Loucy (cell line): ENCODE measurements at regions not wholly inside any gene's neighbourhood (a gene's known extent, or its start where the extent isn't known, plus 50 kb on each side); places are given as distances from the start of the nearest gene placed in this dataset.

Experiments used
- H2AFZ ChIP-seq: fragments of 200-600 bp; sonication (generic); 2 replicates; pipeline ENCODE4 v1.6.0; 2016; ENCODE audit warnings: antibody characterized with exemption, mild to moderate bottlenecking, low read length, moderate library complexity
- H3F3A ChIP-seq: fragments of 200-600 bp; 2 replicates; pipeline ENCODE4 v1.6.0; 2016; ENCODE audit warnings: antibody characterized with exemption, low read depth, mild to moderate bottlenecking
- H3K27me3 ChIP-seq: fragments of 200-600 bp; sonication (generic); 2 replicates; pipeline ENCODE4 v1.6.1; 2014; ENCODE audit warnings: low read length, mild to moderate bottlenecking; ENCODE audit not compliant: insufficient read depth, poor library complexity, severe bottlenecking
- H3K36me3 ChIP-seq: fragments of 200-600 bp; sonication (generic); 2 replicates; pipeline ENCODE4 v1.6.1; 2016; ENCODE audit warnings: low read length; ENCODE audit not compliant: insufficient read depth
- H3K4me1 ChIP-seq: fragments of 200-600 bp; sonication (generic); 2 replicates; pipeline ENCODE4 v1.5.1; 2014; ENCODE audit warnings: low read length, mild to moderate bottlenecking; ENCODE audit not compliant: insufficient read depth, poor library complexity, severe bottlenecking
- H3K4me2 ChIP-seq: fragments of 200-600 bp; sonication (generic); 2 replicates; pipeline ENCODE4 v1.6.0; 2014; ENCODE audit warnings: antibody characterized with exemption, low read length, low read depth, mild to moderate bottlenecking; ENCODE audit not compliant: poor library complexity, severe bottlenecking
- H3K4me3 ChIP-seq: fragments of 200-600 bp; sonication (generic); 2 replicates; pipeline ENCODE4 v1.5.1; 2014; ENCODE audit warnings: low read length, mild to moderate bottlenecking, mixed read lengths; ENCODE audit not compliant: poor library complexity, severe bottlenecking
- H3K79me2 ChIP-seq: fragments of 200-600 bp; sonication (generic); 2 replicates; pipeline ENCODE4 v1.6.1; 2014; ENCODE audit warnings: low read length; ENCODE audit not compliant: insufficient read depth
- H3K9ac ChIP-seq: fragments of 200-600 bp; sonication (generic); 2 replicates; pipeline ENCODE4 v1.6.0; 2014; ENCODE audit warnings: mild to moderate bottlenecking, low read depth, low read length, moderate library complexity; ENCODE audit not compliant: poor library complexity, severe bottlenecking
- H3K9me2 ChIP-seq: fragments of 200-600 bp; sonication (generic); replicated peaks from 2 replicates; pipeline ENCODE4 v1.6.1; 2016; ENCODE audit warnings: low read depth, low read length, mixed read lengths
- H3K9me3 ChIP-seq: fragments of 200-600 bp; sonication (generic); 2 replicates; pipeline ENCODE4 v1.6.1; 2014; ENCODE audit warnings: mild to moderate bottlenecking, antibody characterized with exemption, low read length, low read depth; ENCODE audit not compliant: insufficient read depth
- H4K20me1 ChIP-seq: fragments of 200-600 bp; sonication (generic); 2 replicates; pipeline ENCODE4 v1.6.0; 2014; ENCODE audit warnings: antibody characterized with exemption, low read length, mild to moderate bottlenecking; ENCODE audit not compliant: insufficient read depth, poor library complexity, severe bottlenecking
- EZH2phosphoT487 ChIP-seq: fragments of 200-600 bp; IDR thresholded peaks from 2 replicates; pipeline ENCODE4 v1.6.1; 2018; ENCODE audit warnings: antibody characterized with exemption, mild to moderate bottlenecking, moderate library complexity, borderline replicate concordance
- TF ChIP-seq, protein P1 (sequence below): fragments of 200-600 bp; sonication (generic); conservative IDR thresholded peaks from 2 replicates; pipeline ENCODE4 v1.5.1; 2014; ENCODE audit warnings: mild to moderate bottlenecking, antibody characterized with exemption, low read length

DNA sequence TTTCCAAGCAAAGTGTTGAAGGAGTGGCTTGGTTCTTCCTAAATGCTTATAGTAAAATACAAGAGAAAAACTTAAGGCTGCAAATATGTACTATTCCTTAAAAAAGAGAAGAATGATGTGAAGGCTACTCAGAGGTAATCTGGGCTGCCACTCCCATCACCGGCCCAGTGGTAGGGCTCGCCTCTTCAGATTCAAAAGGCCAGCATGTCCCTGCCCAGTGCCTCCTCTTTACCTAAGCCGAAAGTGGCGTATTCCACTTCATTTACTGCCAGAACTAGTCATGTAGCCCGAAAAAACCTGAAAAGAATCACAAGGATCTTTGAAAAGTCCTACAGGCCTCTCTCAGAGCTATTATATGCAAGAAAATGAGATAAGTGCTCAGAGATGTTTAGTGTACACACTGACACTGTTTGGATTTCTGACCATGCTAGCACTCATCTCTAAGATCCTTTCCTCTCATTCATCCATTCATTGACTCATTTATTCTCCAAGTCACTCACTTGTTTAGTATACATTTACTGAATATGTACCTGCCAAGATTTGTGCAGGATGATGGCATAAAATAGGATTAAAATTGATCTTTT lies 373.3 kb upstream of the THBS1 start:
- Histone ChIP-seq H4K20me1 (no peaks in the 10 kb centered on the region), H3K36me3 (no peaks in the 10 kb centered on the region), H3K79me2 (no peaks in the 10 kb centered on the region), H2AFZ (no peak overlapping the region), H3F3A (no peaks in the 10 kb centered on the region), H3K4me3 (no peak overlapping the region), H3K9me2 (no peaks in the 10 kb centered on the region), H3K4me1 (no peaks in the 10 kb centered on the region), H3K4me2 (no peak overlapping the region), H3K9ac (no peak overlapping the region), H3K27me3 (no peaks in the 10 kb centered on the region), H3K9me3 (no peaks in the 10 kb centered on the region)
- TF ChIP-seq EZH2phosphoT487 = no peak
- TF ChIP-seq, protein P1, sequence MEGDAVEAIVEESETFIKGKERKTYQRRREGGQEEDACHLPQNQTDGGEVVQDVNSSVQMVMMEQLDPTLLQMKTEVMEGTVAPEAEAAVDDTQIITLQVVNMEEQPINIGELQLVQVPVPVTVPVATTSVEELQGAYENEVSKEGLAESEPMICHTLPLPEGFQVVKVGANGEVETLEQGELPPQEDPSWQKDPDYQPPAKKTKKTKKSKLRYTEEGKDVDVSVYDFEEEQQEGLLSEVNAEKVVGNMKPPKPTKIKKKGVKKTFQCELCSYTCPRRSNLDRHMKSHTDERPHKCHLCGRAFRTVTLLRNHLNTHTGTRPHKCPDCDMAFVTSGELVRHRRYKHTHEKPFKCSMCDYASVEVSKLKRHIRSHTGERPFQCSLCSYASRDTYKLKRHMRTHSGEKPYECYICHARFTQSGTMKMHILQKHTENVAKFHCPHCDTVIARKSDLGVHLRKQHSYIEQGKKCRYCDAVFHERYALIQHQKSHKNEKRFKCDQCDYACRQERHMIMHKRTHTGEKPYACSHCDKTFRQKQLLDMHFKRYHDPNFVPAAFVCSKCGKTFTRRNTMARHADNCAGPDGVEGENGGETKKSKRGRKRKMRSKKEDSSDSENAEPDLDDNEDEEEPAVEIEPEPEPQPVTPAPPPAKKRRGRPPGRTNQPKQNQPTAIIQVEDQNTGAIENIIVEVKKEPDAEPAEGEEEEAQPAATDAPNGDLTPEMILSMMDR = no peak

DNA sequence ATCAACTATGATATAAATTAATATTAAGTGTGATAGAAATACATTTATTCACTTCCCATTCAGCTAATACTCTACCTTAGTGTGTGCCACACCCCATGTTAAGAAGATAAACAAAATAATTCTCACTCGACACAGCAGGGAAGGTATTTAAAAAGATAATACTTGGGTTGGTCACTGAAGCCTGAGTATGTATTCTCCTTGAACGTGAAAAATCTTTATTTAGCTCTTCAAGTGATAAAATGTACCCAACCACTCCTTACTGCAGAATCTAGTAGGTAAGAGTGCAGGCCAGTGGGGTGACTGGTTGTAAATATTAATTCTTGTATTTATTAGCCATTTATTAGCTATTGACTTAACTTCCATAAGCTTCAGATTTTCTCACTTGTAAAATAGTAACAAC lies 372.7 kb upstream of the THBS1 start:
- Histone ChIP-seq H3K27me3 (no peaks in the 10 kb centered on the region), H3K4me3 (no peak overlapping the region), H4K20me1 (no peaks in the 10 kb centered on the region), H3K9me3 (no peaks in the 10 kb centered on the region), H3K36me3 (no peaks in the 10 kb centered on the region), H3K4me1 (no peaks in the 10 kb centered on the region), H3F3A (no peaks in the 10 kb centered on the region), H3K9ac (no peak overlapping the region), H3K9me2 (no peaks in the 10 kb centered on the region), H2AFZ (no peak overlapping the region), H3K4me2 (no peak overlapping the region), H3K79me2 (no peaks in the 10 kb centered on the region)
- no peak for TF ChIP-seq EZH2phosphoT487
- TF ChIP-seq, protein P1 = no peak

DNA sequence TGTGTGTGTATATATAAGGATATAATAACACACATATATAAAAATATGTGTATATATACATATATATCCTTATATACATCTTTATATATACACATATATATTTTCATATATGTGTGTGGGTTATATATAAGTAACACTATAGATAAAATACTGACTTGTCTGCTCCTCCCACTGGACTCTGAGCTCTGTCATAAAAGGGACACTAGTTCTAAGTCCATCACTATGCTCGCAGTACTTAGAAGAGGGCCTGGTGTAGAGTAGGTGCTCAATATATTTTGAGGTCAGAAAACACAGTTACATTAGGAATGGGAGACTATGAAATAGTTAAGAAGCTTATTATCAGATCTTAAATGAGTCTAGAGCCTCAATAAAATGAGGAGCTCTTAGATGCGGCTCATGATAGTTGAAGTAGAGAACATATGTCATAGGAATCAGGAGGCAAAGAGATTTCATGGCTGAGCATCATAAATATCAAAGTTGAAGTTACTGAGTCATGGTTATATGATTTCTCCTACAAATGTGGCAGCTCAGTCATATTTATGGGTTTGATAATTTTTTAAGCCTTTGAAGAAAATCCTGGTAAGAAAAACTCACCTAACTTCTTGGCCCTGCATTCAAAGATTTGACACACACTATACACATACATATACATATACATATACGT lies 371.2 kb upstream of the THBS1 start:
- Histone ChIP-seq H3K36me3 (no peaks in the 10 kb centered on the region), H3K27me3 (no peaks in the 10 kb centered on the region), H3K79me2 (no peaks in the 10 kb centered on the region), H3K4me1 (no peaks in the 10 kb centered on the region), H3K4me3 (no peak overlapping the region), H3F3A (no peaks in the 10 kb centered on the region), H3K4me2 (no peak overlapping the region), H3K9me3 (no peaks in the 10 kb centered on the region), H3K9ac (no peak overlapping the region), H4K20me1 (no peaks in the 10 kb centered on the region), H3K9me2 (no peaks in the 10 kb centered on the region), H2AFZ (no peak overlapping the region)
- TF ChIP-seq, protein P1 = no peak
- TF ChIP-seq EZH2phosphoT487 = no peak
